ENCODE measurements at regions not wholly inside any gene's neighbourhood (a gene's known extent, or its start where the extent isn't known, plus 50 kb on each side); places are given as distances from the start of the nearest gene placed in this dataset.

- no peak for DNase-seq (ENCODE audit: low read depth)
- TF ChIP-seq CTCF (IDR thresholded peaks at IDR 0.05; ENCODE audit: low read depth, low read length, missing control alignments): no peak
- H3K4me3 ChIP-seq (ENCODE audit: low read depth, low read length): no peak overlapping the region
- in situ Hi-C loops (cut with HindIII; ENCODE audit: low sequenced_read_pairs): no loop called here
Measured at GRCh38 chr12:132403636-132404434, 74.4 kb upstream of the GALNT9 start.

GRCh38 chr12:132402831-132403416, 73.5 kb upstream of the GALNT9 start:
- TF ChIP-seq CTCF (IDR thresholded peaks at IDR 0.05; ENCODE audit: low read depth, low read length, missing control alignments): no peak
- H3K4me3 ChIP-seq (ENCODE audit: low read depth, low read length): no peak overlapping the region
- in situ Hi-C loops (cut with HindIII; ENCODE audit: low sequenced_read_pairs): no loop called here
- no peak for DNase-seq (ENCODE audit: low read depth)

GRCh38 chr12:132401982-132402381, 72.6 kb upstream of the GALNT9 start:
- no peak for TF ChIP-seq CTCF (IDR thresholded peaks at IDR 0.05; ENCODE audit: low read depth, low read length, missing control alignments)
- no peak for DNase-seq (ENCODE audit: low read depth)
- H3K4me3 ChIP-seq (ENCODE audit: low read depth, low read length): no peak overlapping the region
- in situ Hi-C loops (cut with HindIII; ENCODE audit: low sequenced_read_pairs): no loop called here

GRCh38 chr12:132400011-132400641, 70.7 kb upstream of the GALNT9 start:
- in situ Hi-C loops (cut with HindIII; ENCODE audit: low sequenced_read_pairs): no loop called here
- no peak for TF ChIP-seq CTCF (IDR thresholded peaks at IDR 0.05; ENCODE audit: low read depth, low read length, missing control alignments)
- no peak overlapping the region for H3K4me3 ChIP-seq (ENCODE audit: low read depth, low read length)
- DNase-seq (ENCODE audit: low read depth): no peak

- TF ChIP-seq CTCF (IDR thresholded peaks at IDR 0.05; ENCODE audit: low read depth, low read length, missing control alignments): no peak
- no peak overlapping the region for H3K4me3 ChIP-seq (ENCODE audit: low read depth, low read length)
- no peak for DNase-seq (ENCODE audit: low read depth)
- in situ Hi-C loops (cut with HindIII; ENCODE audit: low sequenced_read_pairs): no loop called here
Measured at GRCh38 chr12:132399092-132400010, 70.0 kb upstream of the GALNT9 start.
